Mesenchymal stem cell (in vitro differentiated cells and primary cell): ENCODE measurements at regions not wholly inside any gene's neighbourhood (a gene's known extent, or its start where the extent isn't known, plus 50 kb on each side); places are given as distances from the start of the nearest gene placed in this dataset.

Experiments used
- DNase-seq: peaks from one replicate; pipeline ENCODE4 v3.0.0-alpha.2; 2013
- H2AFZ ChIP-seq: one replicate; pipeline ENCODE4 v1.6.1; 2013; ENCODE audit warnings: low read depth, mild to moderate bottlenecking, control low read depth, inconsistent platforms, low read length, moderate library complexity
- H2AK5ac ChIP-seq: 2 replicates; pipeline ENCODE4 v1.6.1; 2013; ENCODE audit warnings: low read length, moderate library complexity, mild to moderate bottlenecking, inconsistent platforms; ENCODE audit not compliant: severe bottlenecking
- H2BK120ac ChIP-seq: one replicate; pipeline ENCODE4 v1.6.1; 2013; ENCODE audit warnings: low read depth, mild to moderate bottlenecking, inconsistent platforms, low read length, moderate library complexity
- H2BK12ac ChIP-seq, 2 experiments: one replicate each; pipeline ENCODE4 v1.6.1; 2013; ENCODE audit warnings: inconsistent platforms in 2 of 2, low read length in 2 of 2, mild to moderate bottlenecking in 2 of 2, moderate library complexity in 2 of 2, control low read depth in 1 of 2
- H2BK15ac ChIP-seq: one replicate; pipeline ENCODE4 v1.6.1; 2013; ENCODE audit warnings: mild to moderate bottlenecking, low read depth, inconsistent platforms; ENCODE audit not compliant: poor library complexity, severe bottlenecking
- H2BK5ac ChIP-seq: 2 replicates; pipeline ENCODE4 v1.6.1; 2013; ENCODE audit warnings: low read depth, mild to moderate bottlenecking, low read length, control low read depth, inconsistent platforms; ENCODE audit not compliant: poor library complexity, severe bottlenecking
- H3K14ac ChIP-seq, 2 experiments: one replicate each; pipeline ENCODE4 v1.6.1; 2013; ENCODE audit warnings: inconsistent platforms in 2 of 2, low read length in 2 of 2, control low read depth in 1 of 2, mild to moderate bottlenecking in 1 of 2, moderate library complexity in 1 of 2
- H3K18ac ChIP-seq, 2 experiments: one replicate each; pipeline ENCODE4 v1.6.1; 2013; ENCODE audit warnings: inconsistent platforms in 2 of 2, low read length in 2 of 2, control low read depth in 1 of 2, low read depth in 1 of 2, mild to moderate bottlenecking in 1 of 2
- H3K23ac ChIP-seq, 2 experiments: one replicate each; pipeline ENCODE4 v1.6.1; 2013; ENCODE audit warnings: inconsistent platforms in 2 of 2, low read length in 2 of 2, mild to moderate bottlenecking in 2 of 2, moderate library complexity in 2 of 2, control low read depth in 1 of 2
- H3K27ac ChIP-seq: 2 replicates; pipeline ENCODE4 v1.5.1; 2013; ENCODE audit warnings: mild to moderate bottlenecking, moderate library complexity, low read length, control low read depth, inconsistent platforms; ENCODE audit not compliant: poor library complexity, severe bottlenecking
- H3K27me3 ChIP-seq, 2 experiments: 2 replicates each; pipeline versions ENCODE4 v1.6.1 to v1.7.0; 2013; ENCODE audit warnings: low read length in 2 of 2, mild to moderate bottlenecking in 2 of 2, moderate library complexity in 2 of 2, control low read depth in 1 of 2, inconsistent platforms in 1 of 2; ENCODE audit not compliant: control insufficient read depth in 1 of 2, insufficient read depth in 1 of 2
- H3K36me3 ChIP-seq, 2 experiments: 2 replicates each; pipeline versions ENCODE4 v1.6.1 to v1.7.0; 2013; ENCODE audit warnings: low read length in 2 of 2, control low read depth in 1 of 2, inconsistent platforms in 1 of 2, low read depth in 1 of 2, mild to moderate bottlenecking in 1 of 2; ENCODE audit not compliant: insufficient read depth in 2 of 2, control insufficient read depth in 1 of 2
- H3K4ac ChIP-seq, 2 experiments: one replicate each; pipeline ENCODE4 v1.6.1; 2013; ENCODE audit warnings: inconsistent platforms in 2 of 2, low read length in 2 of 2, mild to moderate bottlenecking in 2 of 2, moderate library complexity in 2 of 2, control low read depth in 1 of 2, low read depth in 1 of 2
- H3K4me1 ChIP-seq: 2 replicates; pipeline ENCODE4 v1.6.1; 2013; ENCODE audit warnings: low read depth, low read length, control low read depth; ENCODE audit not compliant: control insufficient read depth, insufficient read depth
- H3K4me2 ChIP-seq: 2 replicates; pipeline ENCODE4 v1.6.1; 2013; ENCODE audit warnings: low read length, mild to moderate bottlenecking, inconsistent platforms; ENCODE audit not compliant: poor library complexity, severe bottlenecking
- H3K4me3 ChIP-seq, 2 experiments: 2 replicates each; pipeline versions ENCODE4 v1.5.1 to v1.7.0; 2013; ENCODE audit warnings: low read length in 2 of 2, mild to moderate bottlenecking in 2 of 2, control low read depth in 1 of 2, low read depth in 1 of 2; ENCODE audit not compliant: insufficient read depth in 1 of 2
- H3K79me1 ChIP-seq: replicated peaks from 2 replicates; pipeline ENCODE4 v1.6.1; 2013; ENCODE audit warnings: mild to moderate bottlenecking, control low read depth, low read length, inconsistent platforms; ENCODE audit not compliant: poor library complexity, severe bottlenecking
- H3K9ac ChIP-seq: 2 replicates; pipeline ENCODE4 v1.7.0; 2013; ENCODE audit warnings: mild to moderate bottlenecking, low read length, moderate library complexity
- H3K9me3 ChIP-seq: 2 replicates; pipeline ENCODE4 v1.7.0; 2013; ENCODE audit warnings: mild to moderate bottlenecking, low read length; ENCODE audit not compliant: control insufficient read depth
- H4K8ac ChIP-seq: one replicate; pipeline ENCODE4 v1.6.1; 2013; ENCODE audit warnings: inconsistent platforms, mild to moderate bottlenecking, low read length, moderate library complexity
- H4K91ac ChIP-seq: one replicate; pipeline ENCODE4 v1.6.1; 2013; ENCODE audit warnings: mild to moderate bottlenecking, low read length, inconsistent platforms
- WGBS: methylation state at CpG from one replicate; pipeline ENCODE4 v1.1.7; 2013; ENCODE audit warnings: mixed read lengths; 5-methylcytosine and 5-hydroxymethylcytosine counted together

GRCh38 chr14:58963873-58964597 is 224.4 kb upstream of the DAAM1 start:
- WGBS: 95% methylated on average over 4 of the region's 5 CpGs
- Histone ChIP-seq H3K9me3 (peaks cover 3% of the 10 kb centered on the region), H3K36me3 (no peaks in the 10 kb centered on the region)

DNA sequence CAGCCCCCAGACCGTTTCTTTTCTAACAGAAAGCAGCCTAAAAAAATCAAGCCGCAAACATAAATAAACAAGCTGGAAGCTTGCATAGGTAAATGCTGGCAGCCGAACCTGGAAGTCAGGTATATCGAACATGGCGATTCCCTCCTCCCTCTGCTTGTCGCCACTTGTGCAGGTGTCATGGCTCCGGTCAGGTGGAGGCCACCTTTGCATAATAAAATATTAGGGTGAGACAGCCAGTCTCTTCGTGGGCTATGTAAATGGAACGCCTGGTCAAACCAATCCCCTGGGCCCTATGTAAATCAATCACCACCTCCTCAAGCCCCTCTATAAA is 223.9 kb upstream of the DAAM1 start:
- no peak overlapping the region for H3K4me3 ChIP-seq
- no peak overlapping the region for H2BK120ac ChIP-seq
- H3K23ac ChIP-seq: no peak overlapping the region
- H3K18ac ChIP-seq: no peak overlapping the region
- H4K8ac ChIP-seq: no peak overlapping the region
- no peaks in the 10 kb centered on the region for H3K27me3 ChIP-seq
- H3K4ac ChIP-seq: no peak overlapping the region
- no peak overlapping the region for H2BK12ac ChIP-seq
- no peaks in the 10 kb centered on the region for H3K4me1 ChIP-seq
- no peak overlapping the region for H4K91ac ChIP-seq
- H3K4me2 ChIP-seq: no peak overlapping the region
- H3K27ac ChIP-seq: no peak overlapping the region
- no peaks in the 10 kb centered on the region for H3K79me1 ChIP-seq
- no peak overlapping the region for H3K9ac ChIP-seq
- WGBS: 93% methylated on average over 9 of the region's 9 CpGs
- H2BK15ac ChIP-seq: no peak overlapping the region
- H2AFZ ChIP-seq: no peak overlapping the region
- peaks cover 3% of the 10 kb centered on the region for H3K9me3 ChIP-seq
- no peak overlapping the region for H2BK5ac ChIP-seq
- H3K14ac ChIP-seq: no peak overlapping the region
- no peaks in the 10 kb centered on the region for H3K36me3 ChIP-seq
- H2AK5ac ChIP-seq: no peak overlapping the region
- DNase-seq: no peak

More at GRCh38 chr14:58963873-58964597, 224.4 kb upstream of the DAAM1 start:
- no peak overlapping the region for H3K4me3 ChIP-seq
- H3K79me1 ChIP-seq: no peaks in the 10 kb centered on the region
- DNase-seq: no peak
- no peak overlapping the region for H4K8ac ChIP-seq
- no peak overlapping the region for H3K4ac ChIP-seq
- H3K18ac ChIP-seq: no peak overlapping the region
- H3K4me2 ChIP-seq: no peak overlapping the region
- H3K9ac ChIP-seq: no peak overlapping the region
- no peak overlapping the region for H2BK5ac ChIP-seq
- H2AK5ac ChIP-seq: no peak overlapping the region
- H2BK120ac ChIP-seq: no peak overlapping the region
- no peak overlapping the region for H2BK12ac ChIP-seq
- no peak overlapping the region for H4K91ac ChIP-seq
- H2AFZ ChIP-seq: no peak overlapping the region
- no peak overlapping the region for H2BK15ac ChIP-seq
- H3K14ac ChIP-seq: no peak overlapping the region
- no peaks in the 10 kb centered on the region for H3K4me1 ChIP-seq
- no peak overlapping the region for H3K23ac ChIP-seq
- H3K27me3 ChIP-seq: no peaks in the 10 kb centered on the region
- H3K27ac ChIP-seq: no peak overlapping the region

DNA sequence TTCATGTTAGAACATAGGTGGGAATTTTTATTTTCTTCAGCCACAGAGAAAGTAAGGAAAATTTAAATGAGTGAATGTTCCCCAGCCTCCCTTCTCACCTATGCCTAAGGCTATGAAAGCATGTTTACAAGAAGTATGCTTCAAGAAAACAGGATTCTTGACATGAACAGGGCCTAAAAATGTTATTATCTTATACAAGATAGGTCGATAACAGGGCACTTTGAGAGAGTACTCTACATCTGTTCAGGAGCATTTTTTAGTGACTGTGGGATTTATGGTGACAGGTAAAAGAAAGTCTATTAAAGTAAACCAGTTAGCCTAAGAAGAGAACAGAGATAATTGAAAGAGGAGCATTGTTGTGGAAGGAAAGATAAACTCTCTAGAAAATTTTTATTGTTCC is 222.9 kb upstream of the DAAM1 start:
- Histone ChIP-seq H3K27ac (no peak overlapping the region), H2BK12ac (no peak overlapping the region), H2BK120ac (no peak overlapping the region), H3K4me1 (peaks cover 7% of the 10 kb centered on the region), H3K9ac (no peak overlapping the region), H4K91ac (no peak overlapping the region), H3K79me1 (no peaks in the 10 kb centered on the region), H3K4me2 (no peak overlapping the region), H2AFZ (no peak overlapping the region), H3K14ac (no peak overlapping the region), H3K4me3 (no peak overlapping the region), H4K8ac (no peak overlapping the region), H2BK15ac (no peak overlapping the region), H2AK5ac (no peak overlapping the region), H3K9me3 (peaks cover 3% of the 10 kb centered on the region), H3K18ac (no peak overlapping the region), H3K27me3 (peaks cover 0 to under 1% of the 10 kb centered on the region in 2 experiments), H3K36me3 (no peaks in the 10 kb centered on the region), H2BK5ac (no peak overlapping the region), H3K4ac (no peak overlapping the region), H3K23ac (no peak overlapping the region)
- WGBS: 89% methylated on average over 1 of the region's 1 CpG
- no peak for DNase-seq

DNA sequence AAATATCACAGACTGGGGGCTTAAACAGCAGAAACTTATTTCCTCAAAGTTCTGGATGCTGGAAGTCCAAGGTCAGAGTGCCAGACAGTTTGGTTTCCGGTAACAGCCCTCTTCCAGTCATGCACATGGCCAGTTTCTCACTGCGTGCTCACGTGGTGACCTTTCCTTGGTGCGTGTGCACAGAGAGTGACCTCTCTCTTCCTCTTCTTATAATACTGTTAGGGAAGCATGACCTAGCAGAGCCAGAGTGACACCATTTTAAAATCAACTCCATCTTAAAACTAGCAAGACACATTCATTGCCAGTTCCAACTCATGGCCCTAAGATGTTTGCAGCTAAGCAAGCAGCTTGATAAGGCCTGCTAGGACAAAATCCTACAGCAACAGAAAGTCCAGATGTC is 221.5 kb upstream of the DAAM1 start:
- H4K91ac ChIP-seq: no peak overlapping the region
- no peak overlapping the region for H2BK5ac ChIP-seq
- H3K36me3 ChIP-seq: no peaks in the 10 kb centered on the region
- DNase-seq: no peak
- no peaks in the 10 kb centered on the region for H3K79me1 ChIP-seq
- no peak overlapping the region for H3K23ac ChIP-seq
- 86% methylated on average over 4 of the region's 4 CpGs for WGBS
- H3K4me1 ChIP-seq: peaks cover 7% of the 10 kb centered on the region
- no peak overlapping the region for H3K18ac ChIP-seq
- no peak overlapping the region for H3K4me2 ChIP-seq
- no peak overlapping the region for H3K4me3 ChIP-seq
- H3K4ac ChIP-seq: no peak overlapping the region
- peaks cover 3% of the 10 kb centered on the region for H3K9me3 ChIP-seq
- H3K27me3 ChIP-seq: peaks cover 0 to 13% of the 10 kb centered on the region in 2 experiments
- H2AFZ ChIP-seq: no peak overlapping the region
- no peak overlapping the region for H3K14ac ChIP-seq
- no peak overlapping the region for H3K9ac ChIP-seq
- H2BK120ac ChIP-seq: no peak overlapping the region
- no peak overlapping the region for H2AK5ac ChIP-seq
- no peak overlapping the region for H2BK15ac ChIP-seq
- H2BK12ac ChIP-seq: no peak overlapping the region
- H4K8ac ChIP-seq: no peak overlapping the region
- no peak overlapping the region for H3K27ac ChIP-seq
